GM12878 (cell line): ENCODE measurements at regions not wholly inside any gene's neighbourhood (a gene's known extent, or its start where the extent isn't known, plus 50 kb on each side); places are given as distances from the start of the nearest gene placed in this dataset.

ENCODE experiments used
- ATAC-seq: fragments of 200-7000 bp; cut with Tn5 transposase; 3 replicates; pipeline ENCODE4 v1.9.1; 2020; ENCODE audit warnings: mild to moderate bottlenecking, moderate library complexity
- BruUV-seq: library from RNA; stranded (reverse); fragments of 400-500 nt; replicated peaks from 2 replicates; lab custom pipeline; 2021; lab: Mats Ljungman, UMichigan
- CTCF ChIA-PET: fragments of 300-600 bp; sonication (Branson Sonifier 250); formaldehyde crosslinking; extraction: SDS; loops from one replicate; lab custom pipeline; 2021; ENCODE audit warnings: inconsistent platforms; lab: Yijun Ruan, JAX
- POLR2A ChIA-PET: fragments of 350-600 bp; formaldehyde crosslinking; extraction: SDS; loops from one replicate; lab custom pipeline; 2021; ENCODE audit warnings: inconsistent platforms; lab: Charles Lee
- RAD21 ChIA-PET: fragments of 300-600 bp; sonication (Branson Sonifier 250); formaldehyde crosslinking; loops from one replicate; lab custom pipeline; 2023; ENCODE audit warnings: antibody characterized with exemption; ENCODE audit not compliant: unreplicated experiment; lab: Charles Lee
- SMC1A ChIA-PET: fragments of 300-600 bp; sonication (Branson Sonifier 250); formaldehyde crosslinking; loops from one replicate; lab custom pipeline; 2023; ENCODE audit not compliant: unreplicated experiment, uncharacterized antibody; lab: Charles Lee
- DNase-seq: peaks from one replicate; pipeline ENCODE4 v3.0.0-alpha.2; 2011; ENCODE audit warnings: low read depth, low spot score
- FAIRE-seq: peaks from 3 replicates; lab custom pipeline; 2011; peaks lifted over from hg19 to GRCh38; lab: Jason Lieb, UNC
- H2AFZ ChIP-seq: 2 replicates; pipeline ENCODE4 v1.6.0; 2011; ENCODE audit warnings: low read depth, low read length, control low read depth; ENCODE audit not compliant: control insufficient read depth
- H3K27ac ChIP-seq: 2 replicates; pipeline ENCODE4 v1.5.1; 2011; ENCODE audit warnings: control low read depth; ENCODE audit not compliant: control insufficient read depth, insufficient read depth
- H3K27me3 ChIP-seq, 2 experiments: replicated peaks in 1 of 2; 2 replicates each; pipeline versions ENCODE4 v1.6.0 to v1.6.1; 2011; ENCODE audit warnings: low read length in 1 of 2; ENCODE audit not compliant: control insufficient read depth in 2 of 2, insufficient read depth in 2 of 2
- H3K36me3 ChIP-seq, 2 experiments: 2 replicates each; pipeline ENCODE4 v1.5.1; 2011; ENCODE audit warnings: low read length in 1 of 2; ENCODE audit not compliant: control insufficient read depth in 2 of 2, insufficient read depth in 2 of 2
- H3K4me1 ChIP-seq: 2 replicates; pipeline ENCODE4 v1.6.1; 2011; ENCODE audit warnings: mild to moderate bottlenecking, low read length, moderate library complexity, mixed read lengths; ENCODE audit not compliant: control insufficient read depth, insufficient read depth
- H3K4me2 ChIP-seq: 2 replicates; pipeline ENCODE4 v1.6.0; 2011; ENCODE audit warnings: control low read depth; ENCODE audit not compliant: control insufficient read depth, insufficient read depth
- H3K4me3 ChIP-seq: fragments of 200-600 bp; sonication (generic); 2 replicates; pipeline ENCODE4 v1.5.1; 2016
- H3K79me2 ChIP-seq: 2 replicates; pipeline ENCODE4 v1.6.0; 2011; ENCODE audit warnings: low read length; ENCODE audit not compliant: control insufficient read depth, insufficient read depth
- H3K9ac ChIP-seq: 2 replicates; pipeline ENCODE4 v1.8.0; 2011; ENCODE audit warnings: low read length, control low read depth, mixed read lengths; ENCODE audit not compliant: control insufficient read depth, insufficient read depth
- H3K9me3 ChIP-seq: replicated peaks from 3 replicates; pipeline ENCODE4 v1.5.1; 2011; ENCODE audit warnings: mild to moderate bottlenecking, low read length; ENCODE audit not compliant: control insufficient read depth, insufficient read depth
- H4K20me1 ChIP-seq: 2 replicates; pipeline ENCODE4 v1.6.0; 2011; ENCODE audit not compliant: control insufficient read depth, insufficient read depth
- ATF2 ChIP-seq: IDR thresholded peaks from 2 replicates; pipeline ENCODE4 v1.6.1; 2012; ENCODE audit warnings: low read length, inconsistent platforms
- CBX5 ChIP-seq: sonication (generic); IDR thresholded peaks from 2 replicates; pipeline ENCODE4 v1.6.1; 2016; ENCODE audit warnings: low read depth, moderate library complexity, mild to moderate bottlenecking, inconsistent platforms
- CHD1 ChIP-seq: IDR thresholded peaks from 2 replicates; pipeline ENCODE4 v1.6.1; 2012; ENCODE audit warnings: low read depth, low read length, improper control_type of control experiment
- NFIC ChIP-seq: IDR thresholded peaks from 2 replicates; pipeline ENCODE4 v1.6.1; 2012; ENCODE audit warnings: low read depth, mild to moderate bottlenecking, inconsistent platforms, low read length, moderate library complexity
- NRF1 ChIP-seq: conservative IDR thresholded peaks from 2 replicates; pipeline ENCODE4 v1.6.1; 2011; ENCODE audit warnings: mild to moderate bottlenecking, low read depth, low read length, improper control_type of control experiment
- POLR2A ChIP-seq: IDR thresholded peaks from 2 replicates; pipeline ENCODE4 v1.6.1; 2011; ENCODE audit warnings: low read depth, mild to moderate bottlenecking, low read length
- POLR2AphosphoS5 ChIP-seq: IDR thresholded peaks from 2 replicates; pipeline ENCODE4 v1.6.1; 2011; ENCODE audit warnings: mild to moderate bottlenecking, low read length, inconsistent platforms
- SMC3 ChIP-seq: IDR thresholded peaks from 2 replicates; pipeline ENCODE4 v1.6.1; 2011; ENCODE audit warnings: low read length, improper control_type of control experiment, borderline replicate concordance
- SPI1 ChIP-seq: IDR thresholded peaks from 2 replicates; pipeline ENCODE4 v1.6.1; 2011; ENCODE audit warnings: low read depth, mild to moderate bottlenecking, low read length, moderate library complexity, borderline replicate concordance; ENCODE audit not compliant: insufficient read depth
- SREBF2 ChIP-seq: IDR thresholded peaks from 2 replicates; pipeline ENCODE4 v1.6.1; 2012; ENCODE audit warnings: mild to moderate bottlenecking, low read length
- USF1 ChIP-seq: IDR thresholded peaks from 2 replicates; pipeline ENCODE4 v1.6.1; 2011; ENCODE audit warnings: borderline replicate concordance, low read depth, mild to moderate bottlenecking, moderate library complexity, mixed read lengths, low read length; ENCODE audit not compliant: insufficient read depth; ENCODE audit errors: extremely low read length
- ZNF622 ChIP-seq: fragments of 450-650 bp; IDR thresholded peaks from 2 replicates; pipeline ENCODE4 v1.6.1; 2017; ENCODE audit warnings: mild to moderate bottlenecking, inconsistent platforms
- WGBS: methylation state at CpG from one replicate; pipeline ENCODE4 v1.1.6; 2016; ENCODE audit warnings: low lambda C conversion rate; ENCODE audit not compliant: insufficient replicate concordance, insufficient coverage; ENCODE audit errors: missing lambda C conversion rate; 5-methylcytosine and 5-hydroxymethylcytosine counted together
- in situ Hi-C: fragments of 300-500 bp; cut with MboI; formaldehyde crosslinking; loops from 9 replicates; pipeline ENCODE4 v1.14.3; 2018; ENCODE audit warnings: mixed read lengths
- intact Hi-C: fragments of 100-400 bp; cut with micrococcal nuclease; formaldehyde crosslinking; loops from one replicate; pipeline ENCODE4 v1.14.2; 2022; ENCODE audit not compliant: unreplicated experiment

GRCh38 chr1:4075436-4076225 is 175.6 kb upstream of the C1orf174 start:
- Histone ChIP-seq H2AFZ (no peak overlapping the region), H3K27me3 (no peaks in the 10 kb centered on the region), H3K4me2 (no peak overlapping the region), H3K27ac (no peak overlapping the region), H4K20me1 (no peaks in the 10 kb centered on the region), H3K79me2 (no peaks in the 10 kb centered on the region), H3K4me3 (no peak overlapping the region), H3K36me3 (no peaks in the 10 kb centered on the region), H3K9ac (no peak overlapping the region), H3K4me1 (no peaks in the 10 kb centered on the region), H3K9me3 (no peaks in the 10 kb centered on the region; the same call in 2 of the 3 replicates)
- ChIA-PET SMC1A (no interaction called here), CTCF (no interaction called here), RAD21 (no interaction called here), POLR2A (no interaction called here)
- intact Hi-C loops (no loop called here), in situ Hi-C loops (no loop called here)
- no peak for TF ChIP-seq ATF2
- no peak for TF ChIP-seq ZNF622
- TF ChIP-seq NRF1, result no peak
- no peak for TF ChIP-seq NFIC
- no peak for TF ChIP-seq POLR2AphosphoS5
- TF ChIP-seq USF1, result no peak
- TF ChIP-seq SMC3, result no peak
- no peak for TF ChIP-seq CHD1
- TF ChIP-seq CBX5, result no peak
- no peak for TF ChIP-seq SPI1
- TF ChIP-seq SREBF2, result no peak
- no peak for TF ChIP-seq POLR2A
- DNase-seq (no peak), FAIRE-seq (no peak), ATAC-seq (no peak)
- no TSS peak for BruUV-seq
- WGBS, result 8% methylated on average over 8 of the region's 8 CpGs
